Astrocyte of the hippocampus (primary cell): ENCODE measurements at regions not wholly inside any gene's neighbourhood (a gene's known extent, or its start where the extent isn't known, plus 50 kb on each side); places are given as distances from the start of the nearest gene placed in this dataset.
"Not testable (repeated sequence)": the region's sequence is repeated elsewhere in the genome, so short reads cannot be mapped to it uniquely, and the experiment has no call there.

Experiments
- DNase-seq: peaks from one replicate; pipeline ENCODE4 v3.0.0; 2011; ENCODE audit warnings: low read depth, low spot score

GRCh38 chr18:73683409-73684238 lies 464.0 kb downstream of the FBXO15 start:
- no peak for DNase-seq

GRCh38 chr18:73681912-73682311 lies 465.7 kb downstream of the FBXO15 start:
- no peak for DNase-seq

GRCh38 chr18:73681398-73681797 lies 466.2 kb downstream of the FBXO15 start:
- no peak for DNase-seq

- peak; percentile 47 for DNase-seq
These were observed 467.5 kb downstream of the FBXO15 start for GRCh38 chr18:73679941-73680712.

- no peak for DNase-seq
These were observed 470.2 kb downstream of the FBXO15 start for GRCh38 chr18:73677450-73677849.

- no peak for DNase-seq
These were observed 473.3 kb downstream of the FBXO15 start for GRCh38 chr18:73674125-73674865.

GRCh38 chr18:73671480-73671879 lies 476.2 kb downstream of the FBXO15 start:
- DNase-seq: not testable (repeated sequence)

- no peak for DNase-seq
These were observed 477.1 kb downstream of the FBXO15 start for GRCh38 chr18:73670524-73670923.

GRCh38 chr18:73670039-73670438 lies 477.6 kb downstream of the FBXO15 start:
- no peak for DNase-seq

GRCh38 chr18:73669297-73669696 lies 478.3 kb downstream of the FBXO15 start:
- peak; percentile 93 for DNase-seq

GRCh38 chr18:73668051-73668450 lies 479.6 kb downstream of the FBXO15 start:
- DNase-seq: no peak

GRCh38 chr18:73666772-73667171 lies 480.9 kb downstream of the FBXO15 start:
- no peak for DNase-seq

GRCh38 chr18:73664896-73665295 lies 482.7 kb downstream of the FBXO15 start:
- no peak for DNase-seq

GRCh38 chr18:73663581-73663980 lies 484.1 kb downstream of the FBXO15 start:
- peak; percentile 59 for DNase-seq

- peak; percentile 77 for DNase-seq
These were observed 485.2 kb downstream of the FBXO15 start for GRCh38 chr18:73662421-73662820.

- DNase-seq: no peak
These were observed 486.4 kb downstream of the FBXO15 start for GRCh38 chr18:73660931-73661856.

GRCh38 chr18:73656691-73657090 lies 490.9 kb downstream of the FBXO15 start:
- no peak for DNase-seq

GRCh38 chr18:73653827-73654226 lies 493.8 kb downstream of the FBXO15 start:
- no peak for DNase-seq

GRCh38 chr18:73653251-73653650 lies 494.4 kb downstream of the FBXO15 start:
- DNase-seq: no peak

- no peak for DNase-seq
These were observed 500.2 kb downstream of the FBXO15 start for GRCh38 chr18:73647391-73647790.

GRCh38 chr18:73646772-73647171 lies 500.9 kb downstream of the FBXO15 start:
- DNase-seq: peak; percentile 74
